Stimulated activated CD8-positive, alpha-beta memory T cell treated with anti-CD3 and anti-CD28 coated beads, Interleukin-7, amount 100 ng/mL, for 1 hour (primary cell): ENCODE measurements at regions not wholly inside any gene's neighbourhood (a gene's known extent, or its start where the extent isn't known, plus 50 kb on each side); places are given as distances from the start of the nearest gene placed in this dataset.

Source experiments
- DNase-seq, 2 donors: peaks; one replicate each; pipeline ENCODE4 v3.0.0-alpha.2; 2020; ENCODE audit warnings: low read depth in 2 of 2

DNA sequence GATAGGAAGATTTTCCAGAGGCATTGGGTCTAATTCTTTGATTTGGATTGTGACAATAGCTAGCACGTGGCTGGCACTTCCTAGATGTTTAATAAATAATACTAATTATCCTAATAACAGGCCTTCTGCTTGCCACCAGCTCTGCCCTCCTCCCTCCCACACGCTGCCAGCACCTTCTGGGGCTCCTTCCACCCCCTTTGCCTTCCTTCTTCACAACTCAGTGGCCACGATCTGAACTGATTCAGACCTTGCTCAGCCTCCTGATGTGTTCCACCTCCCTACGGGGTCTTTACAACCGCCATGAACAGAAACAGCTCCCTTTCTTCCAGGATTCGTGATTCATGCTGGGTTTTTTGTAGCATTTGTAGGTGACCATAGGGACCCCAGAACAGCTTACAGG, 310.3 kb upstream of the HS6ST1 start:
- no peak for DNase-seq

DNA sequence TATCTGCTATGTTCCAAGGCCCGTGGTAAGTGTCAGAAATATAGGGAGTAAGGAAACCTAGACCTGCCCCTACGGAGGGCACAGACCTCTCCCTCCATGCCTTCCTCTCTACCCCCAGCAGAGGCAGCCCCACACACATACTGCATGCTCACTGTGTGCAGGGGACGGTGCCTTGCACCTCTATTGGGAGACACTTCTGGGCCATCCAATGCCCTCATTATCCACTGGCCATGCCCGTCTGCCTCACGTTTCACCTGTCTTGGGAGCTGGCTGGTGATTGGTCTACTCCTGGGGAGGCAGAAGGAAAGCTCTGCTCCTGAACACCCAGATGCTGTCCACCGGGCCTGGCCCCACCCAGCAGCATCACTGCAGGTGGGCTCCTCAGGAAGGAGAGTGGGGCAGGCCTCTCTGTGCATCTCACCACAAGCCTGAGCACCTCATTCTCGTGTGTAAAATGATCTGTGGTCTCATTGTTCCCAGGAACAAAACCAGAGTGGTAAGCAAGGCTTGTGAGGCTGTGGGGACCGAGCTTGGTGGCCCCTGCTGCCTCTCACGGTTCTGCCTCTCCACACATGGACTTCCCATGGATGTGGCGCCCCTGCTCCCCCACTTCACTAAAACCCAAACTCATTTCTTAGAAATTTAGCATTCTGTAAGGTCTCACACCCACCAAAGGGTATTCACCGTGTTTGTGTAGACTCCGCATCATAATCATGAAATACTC, 312.5 kb upstream of the HS6ST1 start:
- no peak for DNase-seq

DNA sequence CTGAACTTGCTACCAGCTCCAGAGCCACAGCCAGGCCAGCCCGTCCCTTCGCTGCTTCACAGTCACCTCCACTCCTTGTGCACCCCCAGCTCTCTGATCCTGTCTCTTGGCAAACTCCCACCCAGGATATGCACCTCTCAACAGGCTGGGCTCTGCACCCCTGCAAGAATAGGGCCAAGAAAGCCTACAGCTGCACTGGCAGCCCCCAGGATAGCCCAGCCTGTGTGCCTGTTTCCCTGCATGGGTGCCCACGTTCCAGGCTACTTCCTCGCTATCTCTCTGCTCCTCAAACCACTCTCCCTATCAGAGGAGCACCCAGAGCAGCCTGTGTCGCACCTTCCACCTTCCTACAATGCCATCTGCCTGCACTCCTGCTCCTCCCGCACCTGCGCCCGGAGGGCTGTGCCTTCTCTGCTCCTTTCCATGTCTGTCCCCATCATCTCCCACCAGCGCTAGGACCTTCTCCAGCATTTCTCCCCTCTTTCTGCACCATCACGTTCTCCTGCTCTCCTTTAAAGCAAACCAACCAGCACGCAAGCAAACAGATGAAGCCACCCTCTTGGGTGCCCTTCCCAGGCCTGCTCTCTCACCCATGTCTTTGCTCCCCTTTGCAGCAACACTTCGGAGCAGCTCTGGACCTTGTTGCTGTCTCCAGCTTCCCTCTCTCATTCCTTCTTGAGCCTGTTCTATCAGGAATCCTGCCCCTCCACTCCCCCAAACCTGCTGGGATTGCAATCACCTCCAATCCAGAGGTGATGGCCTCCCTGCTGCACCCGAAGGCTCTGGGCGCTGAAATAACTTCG, 313.2 kb upstream of the HS6ST1 start:
- DNase-seq, result no peak

DNA sequence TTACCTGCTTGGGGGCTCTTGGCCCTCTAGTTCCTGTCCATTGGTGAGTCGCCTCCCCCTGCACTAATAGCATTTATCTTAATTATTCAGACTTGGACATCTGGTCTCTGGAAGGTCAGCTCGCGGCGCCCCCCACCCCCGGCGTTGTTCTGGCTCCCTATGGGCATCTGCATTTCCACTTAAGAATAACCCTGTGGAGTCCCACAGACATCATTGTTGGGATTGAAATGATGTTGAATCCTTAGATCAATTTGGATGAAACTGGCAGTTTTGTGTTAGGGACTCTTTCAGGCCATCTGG, 313.8 kb upstream of the HS6ST1 start:
- DNase-seq, result no peak

DNA sequence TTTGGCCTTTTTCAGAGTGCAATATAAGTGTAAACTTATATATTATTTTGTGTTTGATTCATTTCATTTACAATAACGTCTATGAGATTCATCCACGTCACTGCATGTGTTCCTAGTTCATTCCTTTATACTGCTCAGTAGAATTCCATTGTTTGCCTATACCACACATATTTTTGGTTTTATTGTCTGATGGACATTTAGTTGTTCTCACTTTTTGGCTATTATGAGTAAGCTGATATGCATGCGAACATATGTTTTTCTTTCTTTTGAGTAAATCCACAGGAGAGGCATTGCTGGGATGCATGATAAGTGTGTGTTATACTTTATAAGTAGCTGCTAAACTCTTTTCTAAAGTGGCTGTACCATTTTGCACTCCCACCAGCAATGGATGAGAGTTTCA, 314.8 kb upstream of the HS6ST1 start:
- no peak for DNase-seq

DNA sequence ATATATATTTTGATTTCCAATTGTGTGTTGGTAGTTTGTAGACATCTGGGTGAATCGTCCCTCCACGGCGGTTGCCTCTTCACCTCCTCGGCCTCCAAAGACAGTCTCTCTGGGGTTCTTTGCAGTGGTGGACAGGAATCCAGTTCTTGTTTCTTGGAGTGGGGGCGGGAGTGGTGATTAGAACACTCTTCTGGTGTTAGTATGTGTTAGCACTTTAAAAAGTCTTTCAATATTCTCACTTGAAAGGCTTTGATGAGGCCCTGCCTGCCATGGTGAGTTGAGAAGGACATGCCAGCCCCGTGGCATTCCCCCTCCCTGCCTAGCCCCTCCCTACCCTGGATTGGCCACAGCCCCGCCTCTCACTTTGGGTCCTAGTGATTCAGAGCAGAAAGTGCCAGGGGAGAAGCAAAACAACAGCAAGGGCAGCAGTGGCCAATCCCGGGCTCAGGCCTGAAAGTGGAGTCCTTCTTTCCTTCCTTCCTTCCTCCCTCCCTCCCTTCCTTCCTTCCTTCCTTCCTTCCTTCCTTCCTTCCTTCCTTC, 316.8 kb upstream of the HS6ST1 start:
- no peak for DNase-seq

DNA sequence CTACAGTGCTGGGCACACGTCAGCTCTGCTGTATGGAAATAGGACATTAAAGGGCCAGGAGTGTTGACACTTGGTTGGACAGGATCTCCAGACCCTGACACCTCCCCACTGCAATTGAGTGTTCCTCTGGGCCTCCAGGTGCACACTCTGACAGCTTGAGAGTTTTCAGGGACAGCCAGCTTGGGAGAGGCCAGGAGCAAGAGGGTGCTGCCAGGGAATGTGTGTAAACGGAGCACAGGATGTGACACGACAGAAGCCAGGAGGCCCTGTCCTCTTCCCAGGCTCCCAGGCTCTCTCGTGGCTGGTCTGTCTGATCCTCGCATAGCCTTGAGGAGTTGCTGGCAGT, 318.1 kb upstream of the HS6ST1 start:
- DNase-seq, result no peak

DNA sequence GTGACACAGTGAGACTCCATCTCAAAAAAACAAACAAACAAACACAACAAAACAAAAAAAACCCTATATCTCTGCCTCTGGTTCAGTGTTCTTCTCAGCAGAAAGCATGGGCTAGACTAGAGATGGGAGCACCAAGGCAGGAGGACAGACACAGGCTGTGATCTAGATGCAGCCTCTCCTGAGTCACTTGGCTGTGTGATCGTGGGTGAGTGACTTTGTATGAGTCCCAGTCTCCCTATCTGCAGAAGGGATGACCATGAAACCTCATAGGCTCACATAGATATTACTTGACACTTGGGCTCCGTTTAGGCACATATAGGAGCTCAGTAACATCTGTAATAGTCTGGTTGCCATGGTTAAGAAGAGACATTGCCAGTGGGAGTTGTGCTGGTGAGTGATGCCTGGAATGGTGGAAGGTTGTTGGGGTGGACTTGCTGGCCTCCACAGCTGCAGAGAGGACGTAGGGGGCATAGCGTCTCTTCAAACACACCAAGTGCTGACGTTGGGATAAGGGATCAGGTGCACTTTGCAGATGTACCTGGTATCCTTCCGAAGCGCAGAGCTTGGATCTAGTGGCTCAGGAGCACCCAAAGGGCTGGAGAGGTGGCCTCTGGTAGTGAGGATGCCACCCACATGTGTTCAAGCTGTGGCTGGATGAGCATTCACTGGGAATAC, 318.9 kb upstream of the HS6ST1 start:
- DNase-seq, result no peak

DNA sequence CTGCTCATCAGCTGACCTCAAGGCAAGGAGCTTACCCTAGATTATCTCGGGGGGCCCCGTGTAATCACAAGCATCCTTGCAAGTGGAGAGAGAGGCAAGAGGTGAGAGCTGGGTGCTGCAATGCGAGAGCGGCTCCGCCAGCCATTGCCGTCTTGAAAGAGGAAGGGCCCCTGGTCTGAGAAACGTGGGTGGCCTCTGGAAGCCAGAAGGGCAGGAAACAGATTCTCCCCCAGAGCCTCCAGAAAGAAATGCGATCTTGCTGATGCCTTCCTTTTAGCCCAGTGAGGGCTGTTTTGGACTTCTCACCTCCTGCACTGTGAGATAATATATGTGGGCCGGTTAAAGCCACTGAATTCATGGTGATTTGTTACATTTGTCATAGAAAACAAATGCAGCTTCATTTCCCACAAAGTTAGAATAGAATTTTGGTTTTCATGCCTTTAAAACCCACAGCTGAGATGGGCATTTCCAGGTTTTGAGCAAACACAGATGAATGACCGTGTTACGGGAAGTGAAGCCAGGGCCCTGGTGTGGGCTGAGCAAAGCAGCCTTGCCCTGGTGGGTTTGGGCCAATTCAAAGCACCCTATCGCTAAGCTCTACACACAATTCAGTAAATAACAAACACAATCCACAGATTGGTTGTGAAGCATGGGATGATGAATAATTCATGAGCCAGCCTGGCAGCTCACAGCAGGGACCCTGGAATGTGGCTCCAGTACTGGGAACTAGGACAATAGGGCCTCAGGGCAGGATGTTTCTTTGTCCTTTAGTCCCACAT, 319.9 kb upstream of the HS6ST1 start:
- DNase-seq, result no peak

DNA sequence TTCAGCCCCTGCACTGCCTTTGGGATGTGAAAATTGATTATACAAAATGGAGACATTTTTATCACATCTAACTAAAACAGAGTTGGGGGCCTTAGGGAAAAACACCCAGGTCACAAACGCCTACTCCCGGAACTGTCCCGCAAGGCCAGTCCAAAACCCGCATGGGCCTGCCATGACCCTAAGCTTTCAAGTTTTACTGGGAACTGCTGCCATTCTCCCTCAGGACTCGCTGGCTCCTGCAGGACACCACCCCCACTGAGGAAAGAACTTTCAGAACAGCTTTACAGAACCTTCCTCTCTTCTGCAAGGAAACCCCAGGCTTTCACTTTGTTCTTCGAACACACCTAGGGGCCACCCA, 320.4 kb upstream of the HS6ST1 start:
- no peak for DNase-seq

DNA sequence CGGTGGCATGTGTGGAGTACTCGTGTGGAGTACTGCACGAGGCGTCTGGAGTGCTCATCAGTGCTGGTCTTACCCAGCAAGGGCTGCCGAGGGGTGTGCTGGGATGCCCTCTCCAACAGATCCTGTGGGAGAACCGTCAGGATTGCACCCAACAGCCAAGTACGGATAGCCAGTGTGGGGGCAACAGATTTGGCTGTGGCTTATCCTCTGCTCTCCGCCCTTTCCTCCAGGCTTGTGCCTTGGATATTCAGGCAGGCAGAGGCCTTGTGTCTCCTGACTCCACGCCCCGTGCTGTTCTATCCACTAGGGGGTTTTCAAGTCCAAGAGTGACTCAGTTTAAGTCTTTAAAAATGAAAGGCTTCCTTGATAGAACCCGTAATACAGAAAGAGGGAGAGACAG, 321.0 kb upstream of the HS6ST1 start:
- DNase-seq, result no peak

DNA sequence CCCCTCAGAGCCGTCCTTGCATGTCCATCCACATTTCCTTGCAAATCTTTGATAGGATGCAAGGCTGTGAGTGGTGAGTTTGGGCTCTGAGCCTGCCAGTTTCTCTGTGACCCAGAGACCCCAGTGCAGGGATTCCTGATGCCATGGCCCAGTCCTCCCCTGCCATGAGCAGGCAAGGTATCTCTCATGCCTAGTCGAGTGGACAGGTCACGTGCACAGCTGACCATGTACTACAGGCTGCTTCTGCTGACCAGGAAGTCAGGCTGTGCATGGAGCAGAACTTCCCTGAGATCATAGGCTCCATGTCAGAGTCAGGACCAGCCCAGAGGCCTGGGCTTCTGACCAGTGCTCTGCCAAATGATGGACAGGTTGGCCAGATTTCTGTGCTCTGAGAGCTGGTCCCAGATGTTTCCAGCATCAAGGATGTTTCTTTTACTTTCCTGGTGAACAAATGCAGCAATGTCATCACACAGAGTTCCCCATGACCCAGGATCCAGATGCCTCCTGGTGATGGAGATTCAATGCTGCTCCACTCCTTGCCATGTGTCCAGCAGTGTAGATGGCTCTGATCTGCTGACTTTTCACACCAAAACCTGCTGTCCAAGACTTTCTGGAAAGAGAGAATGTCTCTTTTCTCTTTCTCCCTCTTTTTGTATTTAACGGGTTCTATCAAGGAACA, 321.6 kb upstream of the HS6ST1 start:
- DNase-seq, result no peak

DNA sequence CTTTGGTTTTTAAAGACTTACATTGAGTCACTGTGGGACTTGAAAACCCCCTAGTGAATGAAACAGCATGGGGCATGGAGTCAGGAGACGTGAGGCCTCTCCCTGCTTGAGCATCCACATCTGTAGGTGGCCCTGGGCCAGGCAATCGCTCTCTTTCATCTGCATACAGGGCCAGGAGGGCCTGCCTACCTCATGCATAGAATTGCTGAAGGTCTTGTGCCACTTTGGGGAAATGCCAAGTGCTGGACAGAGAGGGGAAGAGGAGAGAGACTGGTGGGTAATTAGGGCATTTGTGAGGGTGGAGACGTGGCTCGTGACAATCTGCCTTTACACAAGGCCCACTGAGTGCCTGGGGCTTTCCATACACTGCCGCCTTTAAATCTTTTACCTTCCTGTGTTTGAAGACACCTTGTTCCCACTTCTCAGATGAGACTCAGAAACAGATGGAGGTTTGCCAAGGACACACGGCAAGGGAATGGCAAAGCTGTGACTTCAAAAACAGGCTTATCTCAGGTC, 322.2 kb upstream of the HS6ST1 start:
- no peak for DNase-seq

DNA sequence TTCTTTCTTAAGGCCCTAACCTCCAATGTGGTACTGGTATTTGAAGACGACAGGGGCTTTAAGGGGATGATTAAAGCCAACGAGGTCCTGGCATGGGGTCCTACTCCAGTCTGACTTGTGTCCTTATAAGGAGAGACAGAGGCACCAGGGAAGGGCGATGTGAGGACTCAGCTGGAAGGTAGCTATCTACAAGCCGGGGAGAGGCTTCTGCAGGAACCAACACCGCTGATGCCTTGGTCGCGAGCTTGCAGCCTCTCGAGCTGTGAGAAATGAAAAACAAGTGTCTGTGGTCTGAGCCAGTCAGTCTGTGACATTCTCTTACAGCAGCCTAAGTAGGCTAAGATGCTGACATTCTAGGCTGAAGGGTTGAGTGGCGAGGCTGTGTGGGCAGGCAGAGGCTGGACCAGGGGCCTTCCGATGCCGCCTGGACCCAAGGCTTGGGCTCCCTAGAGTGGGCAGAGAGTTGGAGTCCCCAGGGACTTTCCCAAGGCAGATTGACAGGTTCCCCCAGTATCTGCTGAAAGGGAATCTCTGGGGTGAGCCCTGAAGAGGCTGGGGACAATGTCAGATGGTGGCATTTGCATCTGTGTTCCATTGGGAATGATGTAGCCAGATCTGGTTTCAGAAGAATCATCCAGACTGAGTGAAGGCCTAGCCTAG, 322.9 kb upstream of the HS6ST1 start:
- DNase-seq, result no peak

DNA sequence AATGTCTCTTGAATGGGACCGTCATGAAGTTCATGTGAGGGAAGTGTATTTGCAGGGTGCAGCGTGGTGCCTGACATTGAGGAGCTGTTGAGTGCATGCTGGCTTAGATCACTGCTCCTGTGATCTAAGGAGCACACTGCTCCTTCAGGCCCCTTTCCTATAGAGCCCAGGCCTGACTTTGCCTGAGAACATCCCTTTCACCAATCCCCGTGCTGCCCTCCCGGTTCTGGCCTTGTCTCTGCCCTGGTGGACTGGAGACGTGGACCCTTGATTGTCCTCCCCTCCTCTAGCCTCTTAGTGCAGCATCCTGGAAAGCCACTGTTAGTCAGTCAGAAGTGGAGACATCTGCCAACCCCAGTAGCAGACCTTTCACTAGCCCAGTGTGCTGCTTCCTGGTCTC, 323.6 kb upstream of the HS6ST1 start:
- no peak for DNase-seq

DNA sequence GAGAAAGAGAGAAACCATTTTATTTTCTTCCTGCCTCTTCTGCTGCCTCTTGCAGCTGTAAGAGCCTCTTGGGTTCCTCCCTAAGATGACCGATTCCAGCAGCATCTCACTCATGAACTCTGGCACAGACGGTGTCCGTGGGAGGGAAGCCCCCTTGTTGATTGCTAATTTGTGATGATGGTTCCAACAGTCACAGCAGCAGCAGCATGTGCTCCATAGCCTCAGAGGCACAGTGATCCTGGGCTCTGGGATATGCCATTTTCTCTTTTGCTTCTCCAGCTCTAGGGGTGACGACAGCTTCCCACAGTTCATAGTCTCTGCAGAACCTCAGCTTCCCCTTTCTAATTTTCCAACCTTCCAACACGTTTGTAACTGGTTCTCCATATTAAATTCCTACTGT, 324.2 kb upstream of the HS6ST1 start:
- no peak for DNase-seq

DNA sequence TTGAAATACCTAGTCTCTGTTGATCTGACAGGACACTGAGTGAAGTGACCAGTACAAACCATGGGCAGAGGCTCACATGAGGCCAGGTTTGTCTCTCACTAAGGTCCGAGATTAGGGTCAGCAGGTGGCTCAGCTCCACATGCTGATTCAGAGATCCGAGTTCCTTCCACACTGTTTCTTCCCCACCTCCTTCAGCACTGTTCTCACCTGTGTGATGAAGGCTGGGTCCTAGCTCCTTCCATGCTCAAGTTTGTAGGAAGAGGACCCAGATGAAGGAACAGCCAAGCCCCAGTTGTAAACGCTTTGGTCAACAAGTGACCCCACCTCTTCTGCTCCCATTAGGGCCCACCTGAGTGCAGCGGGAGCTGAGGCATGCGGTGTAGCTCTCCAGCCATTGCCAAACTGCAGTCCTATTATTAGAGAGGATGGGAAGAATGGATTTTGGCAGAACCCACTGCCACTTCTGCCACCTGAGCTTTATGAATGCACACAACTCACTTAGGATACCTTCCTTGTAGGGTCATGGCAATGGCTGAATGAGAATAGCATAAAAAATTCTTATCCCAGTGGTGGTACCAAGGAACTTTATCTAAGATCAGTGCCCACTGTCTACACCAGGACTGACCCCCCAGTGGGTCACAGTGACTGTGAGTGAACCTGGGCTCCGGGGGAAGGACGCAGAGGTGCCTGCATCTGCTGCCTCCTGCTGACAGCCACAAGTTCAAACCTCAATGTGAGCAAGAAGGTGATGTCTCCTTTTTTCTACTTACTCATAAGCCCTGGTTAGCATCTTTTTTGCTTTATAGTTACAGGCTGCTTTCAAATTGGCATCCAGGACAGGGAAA, 324.8 kb upstream of the HS6ST1 start:
- DNase-seq, result no peak

DNA sequence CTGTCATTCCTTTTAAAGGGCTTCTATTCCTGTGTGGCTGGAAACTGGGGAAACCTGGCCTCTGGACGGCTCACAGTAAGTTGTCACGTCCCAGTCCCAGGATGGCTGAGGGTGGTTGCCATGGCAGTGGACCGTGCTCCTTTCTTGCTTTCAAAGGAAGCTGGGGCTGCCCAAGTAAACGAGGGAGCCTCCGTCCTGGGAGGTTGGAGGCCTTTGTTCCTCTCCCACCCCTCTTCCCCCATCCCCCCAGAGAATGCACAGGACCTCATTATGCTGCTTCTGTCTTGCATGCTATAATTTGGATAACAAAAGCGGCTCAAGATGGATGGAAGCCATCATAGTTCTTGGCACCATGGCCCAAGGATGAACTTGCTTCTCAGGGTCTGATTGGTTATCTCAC, 325.5 kb upstream of the HS6ST1 start:
- no peak for DNase-seq

DNA sequence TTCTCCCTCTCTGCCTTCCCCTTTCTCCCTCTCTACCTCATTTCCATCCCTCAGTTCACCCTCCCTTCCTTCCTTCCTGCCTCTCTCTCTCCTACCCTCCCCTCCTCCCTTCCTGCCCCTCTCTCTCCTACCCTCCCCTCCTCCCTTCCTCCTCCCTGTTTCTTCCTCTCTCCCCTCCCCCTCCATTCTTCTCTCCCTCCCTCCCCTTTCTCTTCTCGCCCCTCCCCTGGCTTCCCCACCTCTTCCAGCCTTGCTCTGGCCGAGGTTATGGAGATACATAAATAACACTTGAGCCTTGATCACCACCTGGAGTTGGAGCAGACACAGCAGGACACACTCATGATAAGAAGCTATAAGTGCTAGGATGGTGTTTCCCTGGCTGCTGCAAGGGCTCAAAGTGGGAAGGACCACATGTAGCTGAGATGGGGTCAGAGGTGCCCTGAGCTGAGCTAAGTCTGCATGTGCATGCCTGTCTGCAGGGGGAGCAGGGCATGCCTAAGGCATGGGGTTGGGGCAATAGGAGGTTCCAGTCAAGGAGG, 326.1 kb upstream of the HS6ST1 start:
- no peak for DNase-seq

DNA sequence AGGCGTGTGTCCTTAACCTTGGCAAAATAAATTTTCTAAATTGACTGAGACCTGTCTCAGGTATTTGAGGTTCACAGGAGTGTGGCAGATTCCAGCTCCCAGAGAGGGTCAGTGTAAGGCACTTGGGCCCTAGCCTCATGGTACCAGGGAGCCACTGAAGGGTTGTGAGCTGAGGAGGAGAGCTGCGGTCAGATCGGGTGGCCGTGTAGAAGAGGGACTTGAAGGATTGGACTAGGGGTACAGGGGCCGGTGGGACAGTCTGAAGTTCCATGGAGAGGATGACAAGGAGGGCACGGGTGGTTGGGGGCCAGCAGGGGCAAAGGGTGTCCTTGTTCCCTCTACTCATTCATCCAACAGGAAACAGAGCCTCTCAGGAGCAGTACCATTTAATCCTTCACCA, 327.0 kb upstream of the HS6ST1 start:
- no peak for DNase-seq
